ENCODE measurements at regions not wholly inside any gene's neighbourhood (a gene's known extent, or its start where the extent isn't known, plus 50 kb on each side); places are given as distances from the start of the nearest gene placed in this dataset.

- WGBS, 2 experiments (ENCODE audit: insufficient coverage in 1 of 2, insufficient read length in 1 of 2), result 90 to 95% methylated on average over 14 to 18 of the region's 18 CpGs
- Histone ChIP-seq H3K4me1 (ENCODE audit: control insufficient read depth, insufficient read depth, low read length) (no peaks in the 10 kb centered on the region), H3K27ac (ENCODE audit: low read depth, low read length) (no peak overlapping the region), H3K27me3 (ENCODE audit: control insufficient read depth, insufficient read depth, low read length, poor library complexity, severe bottlenecking) (no peaks in the 10 kb centered on the region), H3K9ac (ENCODE audit: extremely low read depth, low read length, poor library complexity, severe bottlenecking) (no peak overlapping the region), H3K9me3 (ENCODE audit: control insufficient read depth, low read length) (peaks cover 7% of the 10 kb centered on the region), H3K36me3 (ENCODE audit: control insufficient read depth, insufficient read depth, low read length) (no peaks in the 10 kb centered on the region), H3K4me3 (ENCODE audit: low read length) (no peak overlapping the region)
- no peak overlapping the region for H3K4me3 Mint-ChIP-seq
- no peak overlapping the region for H3K27ac Mint-ChIP-seq
- no peak for DNase-seq
- no peaks in the 10 kb centered on the region for H3K27me3 Mint-ChIP-seq (ENCODE audit: insufficient read depth)
- no peaks in the 10 kb centered on the region for H3K36me3 Mint-ChIP-seq (ENCODE audit: low read depth)
- TF ChIP-seq, protein P1, sequence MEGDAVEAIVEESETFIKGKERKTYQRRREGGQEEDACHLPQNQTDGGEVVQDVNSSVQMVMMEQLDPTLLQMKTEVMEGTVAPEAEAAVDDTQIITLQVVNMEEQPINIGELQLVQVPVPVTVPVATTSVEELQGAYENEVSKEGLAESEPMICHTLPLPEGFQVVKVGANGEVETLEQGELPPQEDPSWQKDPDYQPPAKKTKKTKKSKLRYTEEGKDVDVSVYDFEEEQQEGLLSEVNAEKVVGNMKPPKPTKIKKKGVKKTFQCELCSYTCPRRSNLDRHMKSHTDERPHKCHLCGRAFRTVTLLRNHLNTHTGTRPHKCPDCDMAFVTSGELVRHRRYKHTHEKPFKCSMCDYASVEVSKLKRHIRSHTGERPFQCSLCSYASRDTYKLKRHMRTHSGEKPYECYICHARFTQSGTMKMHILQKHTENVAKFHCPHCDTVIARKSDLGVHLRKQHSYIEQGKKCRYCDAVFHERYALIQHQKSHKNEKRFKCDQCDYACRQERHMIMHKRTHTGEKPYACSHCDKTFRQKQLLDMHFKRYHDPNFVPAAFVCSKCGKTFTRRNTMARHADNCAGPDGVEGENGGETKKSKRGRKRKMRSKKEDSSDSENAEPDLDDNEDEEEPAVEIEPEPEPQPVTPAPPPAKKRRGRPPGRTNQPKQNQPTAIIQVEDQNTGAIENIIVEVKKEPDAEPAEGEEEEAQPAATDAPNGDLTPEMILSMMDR (conservative IDR thresholded peaks at IDR 0.05), result no peak
- H3K4me1 Mint-ChIP-seq, result no peaks in the 10 kb centered on the region
- peaks cover 5% of the 10 kb centered on the region for H3K9me3 Mint-ChIP-seq
Observed at GRCh38 chr6:168782187-168782751, 341.3 kb downstream of the SMOC2 start.

GRCh38 chr6:168778201-168778600 is 337.2 kb downstream of the SMOC2 start:
- H3K4me3 ChIP-seq (ENCODE audit: low read length), result no peak overlapping the region
- DNase-seq, result no peak
- Mint-ChIP-seq H3K27ac (no peak overlapping the region), H3K27me3 (ENCODE audit: insufficient read depth) (no peaks in the 10 kb centered on the region), H3K9me3 (peaks cover 24% of the 10 kb centered on the region), H3K4me3 (no peak overlapping the region), H3K36me3 (ENCODE audit: low read depth) (peaks cover 2% of the 10 kb centered on the region), H3K4me1 (no peaks in the 10 kb centered on the region)
- H3K27me3 ChIP-seq (ENCODE audit: control insufficient read depth, insufficient read depth, low read length, poor library complexity, severe bottlenecking), result no peaks in the 10 kb centered on the region
- TF ChIP-seq, protein P1 (conservative IDR thresholded peaks at IDR 0.05), result no peak
- no peaks in the 10 kb centered on the region for H3K36me3 ChIP-seq (ENCODE audit: control insufficient read depth, insufficient read depth, low read length)
- H3K9me3 ChIP-seq (ENCODE audit: control insufficient read depth, low read length), result peaks cover 22% of the 10 kb centered on the region
- no peak overlapping the region for H3K9ac ChIP-seq (ENCODE audit: extremely low read depth, low read length, poor library complexity, severe bottlenecking)
- 88 to 91% methylated on average over 7 of the region's 7 CpGs for WGBS, 2 experiments (ENCODE audit: insufficient coverage in 1 of 2, insufficient read length in 1 of 2)
- H3K27ac ChIP-seq (ENCODE audit: low read depth, low read length), result no peak overlapping the region
- H3K4me1 ChIP-seq (ENCODE audit: control insufficient read depth, insufficient read depth, low read length), result no peaks in the 10 kb centered on the region

- Histone ChIP-seq H3K4me3 (ENCODE audit: low read length) (no peak overlapping the region), H3K4me1 (ENCODE audit: control insufficient read depth, insufficient read depth, low read length) (no peaks in the 10 kb centered on the region), H3K9ac (ENCODE audit: extremely low read depth, low read length, poor library complexity, severe bottlenecking) (no peak overlapping the region), H3K9me3 (ENCODE audit: control insufficient read depth, low read length) (peaks cover 16% of the 10 kb centered on the region), H3K27me3 (ENCODE audit: control insufficient read depth, insufficient read depth, low read length, poor library complexity, severe bottlenecking) (no peaks in the 10 kb centered on the region), H3K36me3 (ENCODE audit: control insufficient read depth, insufficient read depth, low read length) (no peaks in the 10 kb centered on the region), H3K27ac (ENCODE audit: low read depth, low read length) (no peak overlapping the region)
- no peak overlapping the region for H3K27ac Mint-ChIP-seq
- H3K9me3 Mint-ChIP-seq, result peaks cover 47% of the 10 kb centered on the region
- H3K27me3 Mint-ChIP-seq (ENCODE audit: insufficient read depth), result no peaks in the 10 kb centered on the region
- TF ChIP-seq, protein P1 (conservative IDR thresholded peaks at IDR 0.05), result no peak
- peaks cover 2% of the 10 kb centered on the region for H3K36me3 Mint-ChIP-seq (ENCODE audit: low read depth)
- no peaks in the 10 kb centered on the region for H3K4me1 Mint-ChIP-seq
- H3K4me3 Mint-ChIP-seq, result no peak overlapping the region
- DNase-seq, result no peak
Observed at GRCh38 chr6:168774381-168774780, 333.4 kb downstream of the SMOC2 start.

All from endodermal cell (in vitro differentiated cells).